Stimulated activated naive CD4-positive, alpha-beta T cell (primary cell): ENCODE measurements at regions not wholly inside any gene's neighbourhood (a gene's known extent, or its start where the extent isn't known, plus 50 kb on each side); places are given as distances from the start of the nearest gene placed in this dataset.
"Not testable (repeated sequence)": the region's sequence is repeated elsewhere in the genome, so short reads cannot be mapped to it uniquely, and the experiment has no call there.

Source experiments
- DNase-seq, 6 experiments: peaks; one replicate each; lab custom pipeline; 2025; lab: John Stamatoyannopoulos, UW

GRCh38 chr15:58297639-58298038, 134.2 kb upstream of the LIPC start:
- no peak for DNase-seq

- no peak for DNase-seq
These were observed 132.6 kb upstream of the LIPC start for GRCh38 chr15:58298879-58299850.

- DNase-seq = no peak
These were observed 129.0 kb upstream of the LIPC start for GRCh38 chr15:58302832-58303231.

- DNase-seq = no peak
These were observed 128.6 kb upstream of the LIPC start for GRCh38 chr15:58303236-58303635.

- no peak for DNase-seq
These were observed 125.0 kb upstream of the LIPC start for GRCh38 chr15:58306591-58307312.

GRCh38 chr15:58307313-58307961, 124.4 kb upstream of the LIPC start:
- no peak for DNase-seq

- DNase-seq = no peak
These were observed 122.9 kb upstream of the LIPC start for GRCh38 chr15:58308742-58309355.

- DNase-seq = no peak
These were observed 121.5 kb upstream of the LIPC start for GRCh38 chr15:58309963-58310928.

- DNase-seq = no peak
These were observed 120.2 kb upstream of the LIPC start for GRCh38 chr15:58311556-58311955.

- no peak for DNase-seq
These were observed 119.8 kb upstream of the LIPC start for GRCh38 chr15:58312031-58312430.

GRCh38 chr15:58313304-58313703, 118.5 kb upstream of the LIPC start:
- DNase-seq = no peak

GRCh38 chr15:58313810-58314592, 117.8 kb upstream of the LIPC start:
- DNase-seq = no peak

- peak in 3 of 6 experiments; percentile 36 to 59 (median 56) for DNase-seq
These were observed 117.1 kb upstream of the LIPC start for GRCh38 chr15:58314593-58315216.

- DNase-seq = no peak
These were observed 113.3 kb upstream of the LIPC start for GRCh38 chr15:58318517-58318916.

- DNase-seq = no peak
These were observed 110.8 kb upstream of the LIPC start for GRCh38 chr15:58321034-58321433.

GRCh38 chr15:58322253-58322652, 109.5 kb upstream of the LIPC start:
- no peak for DNase-seq

- DNase-seq = not testable (repeated sequence)
These were observed 108.5 kb upstream of the LIPC start for GRCh38 chr15:58323321-58323720.

- no peak for DNase-seq
These were observed 107.3 kb upstream of the LIPC start for GRCh38 chr15:58324533-58324932.

GRCh38 chr15:58327958-58328357, 103.8 kb upstream of the LIPC start:
- DNase-seq = no peak

GRCh38 chr15:58329211-58329610, 102.6 kb upstream of the LIPC start:
- no peak for DNase-seq
